B cell (primary cell): ENCODE measurements at regions not wholly inside any gene's neighbourhood (a gene's known extent, or its start where the extent isn't known, plus 50 kb on each side); places are given as distances from the start of the nearest gene placed in this dataset.

ENCODE experiments used
- ATAC-seq: fragments of 200-7000 bp; cut with Tn5 transposase; one replicate; pipeline ENCODE4 v1.10.0; 2021; ENCODE audit warnings: low read depth, mild to moderate bottlenecking, moderate number of reproducible peaks, moderate library complexity
- CTCF ChIA-PET: fragments of 350-600 bp; sonication (Branson Sonifier 250); formaldehyde crosslinking; loops from one replicate; lab custom pipeline; 2021; ENCODE audit warnings: antibody characterized with exemption, inconsistent platforms; lab: Charles Lee
- POLR2A ChIA-PET: fragments of 350-600 bp; sonication (Branson Sonifier 250); formaldehyde crosslinking; loops from one replicate; lab custom pipeline; 2021; ENCODE audit warnings: antibody characterized with exemption; lab: Charles Lee
- DNase-seq: peaks from one replicate; pipeline ENCODE4 v3.0.0; 2013
- H2AFZ ChIP-seq: 2 replicates; pipeline ENCODE4 v1.6.1; 2012; ENCODE audit warnings: mild to moderate bottlenecking, low read depth, low read length; ENCODE audit not compliant: insufficient read depth, poor library complexity, severe bottlenecking
- H3K27ac ChIP-seq, 2 donors: 1 replicate in 1 of 2; 2 replicates in 1 of 2; pipeline ENCODE4 v1.5.1; 2012 to 2013; ENCODE audit warnings: low read length in 2 of 2, mild to moderate bottlenecking in 2 of 2, moderate library complexity in 1 of 2
- H3K27me3 ChIP-seq, 4 experiments: fragments of 200-600 bp in 1 of 4; sonication (generic) in 1 of 4; replicated peaks in 1 of 4; 1 replicate in 2 of 4; 2 replicates in 2 of 4; pipeline versions ENCODE4 v1.6.1 to v1.7.0; 2013 to 2016; ENCODE audit warnings: low read length in 3 of 4, mild to moderate bottlenecking in 2 of 4, mixed read lengths in 1 of 4, moderate library complexity in 1 of 4; ENCODE audit not compliant: insufficient read depth in 4 of 4, control insufficient read depth in 3 of 4; ENCODE audit errors: control extremely low read depth in 1 of 4
- H3K36me3 ChIP-seq, 2 experiments: replicated peaks in 1 of 2; 1 replicate in 1 of 2; 2 replicates in 1 of 2; pipeline versions ENCODE4 v1.6.1 to v1.7.1; 2013; ENCODE audit warnings: low read length in 1 of 2; ENCODE audit not compliant: insufficient read depth in 2 of 2, control insufficient read depth in 1 of 2; ENCODE audit errors: control extremely low read depth in 1 of 2, extremely low read depth in 1 of 2
- H3K4me1 ChIP-seq, 2 donors: fragments of 200-600 bp in 1 of 2; sonication (generic) in 1 of 2; 1 replicate in 1 of 2; 2 replicates in 1 of 2; pipeline versions ENCODE4 v1.5.1 to v1.6.1; 2013 to 2017; ENCODE audit warnings: low read length in 2 of 2; ENCODE audit not compliant: control insufficient read depth in 2 of 2, insufficient read depth in 2 of 2
- H3K4me2 ChIP-seq: replicated peaks from 2 replicates; pipeline ENCODE3; 2012; ENCODE audit warnings: mild to moderate bottlenecking, low read depth, low read length; ENCODE audit not compliant: poor library complexity, severe bottlenecking
- H3K4me3 ChIP-seq, 5 experiments: fragments of 200-600 bp in 1 of 5; sonication (generic) in 1 of 5; 1 replicate in 3 of 5; 2 replicates in 2 of 5; pipeline versions ENCODE4 v1.5.1 to v1.7.0; 2011 to 2016; ENCODE audit warnings: low read length in 4 of 5, mild to moderate bottlenecking in 4 of 5, low read depth in 2 of 5, control low read depth in 1 of 5, moderate library complexity in 1 of 5; ENCODE audit not compliant: insufficient read depth in 1 of 5; ENCODE audit errors: control extremely low read depth in 1 of 5, extremely low read depth in 1 of 5
- H3K79me2 ChIP-seq: fragments of 200-600 bp; sonication (generic); one replicate; pipeline ENCODE4 v1.6.0; 2016; ENCODE audit warnings: low read length; ENCODE audit not compliant: control insufficient read depth, insufficient read depth
- H3K9ac ChIP-seq: fragments of 200-600 bp; sonication (generic); 2 replicates; pipeline ENCODE4 v1.6.1; 2017; ENCODE audit warnings: mild to moderate bottlenecking, low read length, moderate library complexity
- H3K9me3 ChIP-seq, 3 donors: one replicate each; pipeline versions ENCODE4 v1.6.1 to v1.7.1; 2013; ENCODE audit warnings: low read length in 2 of 3; ENCODE audit not compliant: control insufficient read depth in 2 of 3, insufficient read depth in 1 of 3; ENCODE audit errors: control extremely low read depth in 1 of 3
- H4K20me1 ChIP-seq: 2 replicates; pipeline ENCODE4 v1.6.0; 2012; ENCODE audit warnings: mild to moderate bottlenecking, low read length; ENCODE audit not compliant: insufficient read depth, control insufficient read depth, poor library complexity, severe bottlenecking
- H3K27ac Mint-ChIP-seq: one replicate; pipeline ENCODE4 v1.8.0; 2021; ENCODE audit warnings: mixed read lengths
- H3K27me3 Mint-ChIP-seq: one replicate; pipeline ENCODE4 v1.8.0; 2021; ENCODE audit warnings: mixed read lengths
- H3K4me1 Mint-ChIP-seq: one replicate; pipeline ENCODE4 v1.8.0; 2021; ENCODE audit warnings: mixed read lengths
- H3K4me3 Mint-ChIP-seq: one replicate; pipeline ENCODE4 v1.8.0; 2021; ENCODE audit warnings: mixed read lengths
- H3K9me3 Mint-ChIP-seq: one replicate; pipeline ENCODE4 v1.8.0; 2022; ENCODE audit warnings: mixed read lengths; ENCODE audit not compliant: insufficient read depth
- CTCF ChIP-seq: fragments of 200-600 bp; IDR thresholded peaks from one replicate; pipeline ENCODE4 v1.8.0; 2022; ENCODE audit warnings: antibody characterized with exemption, mild to moderate bottlenecking
- EZH2 ChIP-seq: IDR thresholded peaks from 2 replicates; pipeline ENCODE4 v1.6.1; 2012; ENCODE audit warnings: borderline replicate concordance, low read depth, mild to moderate bottlenecking, moderate library complexity, low read length; ENCODE audit not compliant: insufficient read depth, poor library complexity, severe bottlenecking
- WGBS: methylation state at CpG from one replicate; pipeline ENCODE4 v1.1.5; 2013; ENCODE audit warnings: missing lambda C conversion rate; ENCODE audit not compliant: insufficient coverage; 5-methylcytosine and 5-hydroxymethylcytosine counted together
- intact Hi-C: fragments of 100-400 bp; cut with micrococcal nuclease; formaldehyde crosslinking; loops from one replicate; pipeline ENCODE4 v1.10.0; 2022

- H3K4me3 Mint-ChIP-seq: no peak overlapping the region
- H3K4me1 Mint-ChIP-seq: no peaks in the 10 kb centered on the region
These were observed 536.3 kb downstream of the CDH26 start for GRCh38 chr20:60494476-60494875.

More at GRCh38 chr20:60494476-60494875, 536.3 kb downstream of the CDH26 start:
- intact Hi-C loops: no loop called here
- ChIA-PET POLR2A (no interaction called here), CTCF (no interaction called here)
- no peak overlapping the region for H3K4me2 ChIP-seq
- no peak overlapping the region for H3K27ac ChIP-seq
- no peak for ATAC-seq
- H3K27me3 ChIP-seq: no peaks in the 10 kb centered on the region
- H3K9me3 Mint-ChIP-seq: no peaks in the 10 kb centered on the region
- H3K9ac ChIP-seq: no peak overlapping the region
- no peak overlapping the region for H3K27ac Mint-ChIP-seq
- H3K36me3 ChIP-seq: no peaks in the 10 kb centered on the region
- no peak for TF ChIP-seq CTCF
- no peak for TF ChIP-seq EZH2
- H3K4me3 ChIP-seq: no peak overlapping the region
- no peaks in the 10 kb centered on the region for H3K9me3 ChIP-seq
- 95% methylated on average over 3 of the region's 3 CpGs for WGBS
- H4K20me1 ChIP-seq: no peaks in the 10 kb centered on the region
- H3K79me2 ChIP-seq: no peaks in the 10 kb centered on the region
- no peak overlapping the region for H2AFZ ChIP-seq
- H3K4me1 ChIP-seq: no peaks in the 10 kb centered on the region
- DNase-seq: no peak
- H3K27me3 Mint-ChIP-seq: no peaks in the 10 kb centered on the region
